Erythroblast (primary cell): ENCODE measurements at regions not wholly inside any gene's neighbourhood (a gene's known extent, or its start where the extent isn't known, plus 50 kb on each side); places are given as distances from the start of the nearest gene placed in this dataset.

Source experiments
- DNase-seq, 2 experiments: peaks; one replicate each; lab custom pipeline; 2025; lab: John Stamatoyannopoulos, UW
- GATA1 ChIP-seq: IDR thresholded peaks from 2 replicates; pipeline ENCODE4 v1.6.1; 2011; ENCODE audit warnings: low read depth, mild to moderate bottlenecking, control low read depth, low read length, moderate library complexity
- POLR2A ChIP-seq: IDR thresholded peaks from 2 replicates; pipeline ENCODE4 v1.6.1; 2011; ENCODE audit warnings: mild to moderate bottlenecking, low read length

DNA sequence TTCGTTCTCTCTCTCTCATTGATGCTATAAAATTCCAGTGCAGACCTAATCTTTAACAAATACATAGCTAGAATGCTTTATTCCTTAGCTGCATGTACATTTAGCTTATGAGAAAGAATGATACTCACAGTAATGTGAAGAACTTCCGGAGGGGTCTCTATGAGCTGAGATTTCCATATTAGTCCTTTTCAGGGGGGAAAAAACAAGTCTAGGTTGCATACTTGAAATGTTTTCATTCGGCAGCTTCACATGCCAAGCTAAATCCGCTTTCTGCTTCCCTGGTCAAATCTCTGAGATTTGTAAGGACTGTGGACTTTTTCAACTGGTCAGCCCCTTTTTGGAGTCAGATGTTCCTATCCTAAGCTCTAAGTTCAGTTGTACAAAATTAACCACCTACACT lies 111.5 kb upstream of the COL8A1 start:
- DNase-seq, result no peak
- TF ChIP-seq POLR2A (no peak), GATA1 (no peak)

DNA sequence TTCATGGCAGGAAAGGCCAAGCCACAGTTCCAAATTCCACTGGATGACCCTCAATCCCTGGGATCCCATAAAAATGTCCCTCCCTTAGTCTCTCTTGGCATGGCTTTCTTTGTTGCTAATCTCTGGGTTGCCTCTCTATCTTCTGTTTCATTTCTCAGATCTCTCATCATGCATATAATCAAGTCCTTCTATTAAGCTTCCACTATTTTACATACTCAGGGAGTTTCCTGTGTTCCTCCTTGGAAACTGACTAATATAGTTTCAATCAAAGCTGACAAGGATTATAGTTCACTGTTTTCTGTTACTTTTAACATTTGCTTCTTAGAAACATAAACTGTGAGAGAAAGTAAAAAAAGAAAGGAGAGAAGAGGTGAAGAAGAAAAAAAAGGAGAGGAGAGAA lies 113.8 kb upstream of the COL8A1 start:
- TF ChIP-seq POLR2A (no peak), GATA1 (no peak)
- DNase-seq, result no peak

GRCh38 chr3:99523431-99524127 lies 114.8 kb upstream of the COL8A1 start:
- DNase-seq, result no peak
- TF ChIP-seq POLR2A, result no peak
- TF ChIP-seq GATA1, result no peak

DNA sequence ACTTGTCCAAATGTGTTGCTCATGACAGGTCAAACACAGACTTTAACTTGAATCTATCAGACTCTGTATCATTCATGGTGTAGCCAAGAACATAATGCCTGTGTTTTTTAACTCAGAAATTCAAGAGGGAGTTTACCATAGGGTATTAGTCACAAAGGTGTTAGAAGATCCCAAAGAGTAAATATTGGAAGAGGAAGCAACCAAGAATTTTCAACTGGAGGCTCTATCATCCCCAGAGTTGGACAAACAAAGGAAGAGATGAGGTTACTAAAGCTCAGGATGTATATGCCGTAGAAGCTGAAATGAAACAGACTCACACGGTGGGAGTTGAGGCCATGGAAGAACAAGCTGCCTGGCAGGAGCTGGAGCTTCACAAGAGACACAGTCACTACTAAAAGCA lies 116.2 kb upstream of the COL8A1 start:
- DNase-seq, result no peak
- TF ChIP-seq POLR2A (no peak), GATA1 (no peak)

DNA sequence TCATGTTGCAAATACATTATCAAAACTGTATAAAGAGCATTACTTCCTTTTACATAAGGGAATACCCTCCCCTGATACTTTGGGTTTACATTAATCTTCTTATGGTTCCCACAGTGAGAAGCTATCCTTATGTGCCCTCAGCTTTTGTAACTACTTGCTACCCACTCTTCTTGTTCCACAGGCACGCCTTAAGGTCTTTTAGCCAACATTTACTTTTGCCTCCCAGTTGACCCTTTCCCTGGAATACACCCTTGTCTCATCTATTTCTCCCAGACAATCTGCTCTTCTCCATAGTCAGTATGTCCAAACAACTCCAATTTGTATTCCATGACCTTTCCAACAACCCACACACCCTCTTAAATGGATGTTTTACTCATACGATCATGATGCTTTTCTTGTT lies 116.8 kb upstream of the COL8A1 start:
- DNase-seq, result no peak
- TF ChIP-seq GATA1 (no peak), POLR2A (no peak)

GRCh38 chr3:99520513-99520912 lies 117.9 kb upstream of the COL8A1 start:
- DNase-seq, result no peak
- TF ChIP-seq POLR2A, result no peak
- TF ChIP-seq GATA1, result no peak

- no peak for TF ChIP-seq POLR2A
- no peak for TF ChIP-seq GATA1
- no peak for DNase-seq
Observed at GRCh38 chr3:99516936-99517335, 121.5 kb upstream of the COL8A1 start.

GRCh38 chr3:99515891-99516290 lies 122.5 kb upstream of the COL8A1 start:
- TF ChIP-seq POLR2A (no peak), GATA1 (no peak)
- DNase-seq, result no peak

DNA sequence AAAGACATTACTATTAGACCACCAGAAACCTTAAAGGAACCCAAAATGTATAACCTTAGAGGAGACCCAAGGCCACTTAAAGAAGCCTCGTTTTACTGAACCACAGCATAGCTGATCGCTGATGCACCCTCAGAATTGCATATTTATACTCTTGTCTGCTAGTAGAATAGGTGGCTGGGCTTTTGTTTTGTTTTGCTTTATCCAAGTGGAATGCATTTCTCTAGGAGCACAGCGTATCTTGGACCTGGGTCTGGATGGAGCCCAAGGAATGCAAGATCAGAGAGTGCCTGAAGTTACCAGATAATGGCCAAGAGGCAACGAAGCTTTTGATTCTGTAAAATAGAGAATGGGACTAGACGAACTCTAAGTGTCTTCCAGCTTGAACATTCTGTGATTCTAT lies 129.2 kb upstream of the COL8A1 start:
- TF ChIP-seq GATA1 (no peak), POLR2A (no peak)
- no peak for DNase-seq

DNA sequence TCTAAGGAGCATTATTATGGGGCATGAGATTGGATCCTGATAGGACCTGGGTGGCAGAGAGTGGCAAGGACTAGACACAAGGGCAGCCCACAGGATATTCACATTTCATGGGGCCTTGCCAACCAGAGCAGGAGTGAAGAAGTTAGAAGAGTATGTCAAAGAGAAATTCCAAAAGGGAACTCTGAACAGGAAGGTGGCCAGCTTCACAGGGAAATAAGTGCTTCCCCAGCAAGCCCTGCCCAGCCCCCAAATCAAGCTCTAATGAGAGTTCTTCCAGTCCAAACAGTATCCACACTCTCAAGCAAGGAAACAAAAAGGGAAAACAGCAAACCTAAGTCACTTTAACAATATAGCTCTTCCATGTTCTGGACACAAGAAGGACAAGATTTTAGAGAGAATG lies 130.2 kb upstream of the COL8A1 start:
- DNase-seq, result no peak
- TF ChIP-seq GATA1 (no peak), POLR2A (no peak)

DNA sequence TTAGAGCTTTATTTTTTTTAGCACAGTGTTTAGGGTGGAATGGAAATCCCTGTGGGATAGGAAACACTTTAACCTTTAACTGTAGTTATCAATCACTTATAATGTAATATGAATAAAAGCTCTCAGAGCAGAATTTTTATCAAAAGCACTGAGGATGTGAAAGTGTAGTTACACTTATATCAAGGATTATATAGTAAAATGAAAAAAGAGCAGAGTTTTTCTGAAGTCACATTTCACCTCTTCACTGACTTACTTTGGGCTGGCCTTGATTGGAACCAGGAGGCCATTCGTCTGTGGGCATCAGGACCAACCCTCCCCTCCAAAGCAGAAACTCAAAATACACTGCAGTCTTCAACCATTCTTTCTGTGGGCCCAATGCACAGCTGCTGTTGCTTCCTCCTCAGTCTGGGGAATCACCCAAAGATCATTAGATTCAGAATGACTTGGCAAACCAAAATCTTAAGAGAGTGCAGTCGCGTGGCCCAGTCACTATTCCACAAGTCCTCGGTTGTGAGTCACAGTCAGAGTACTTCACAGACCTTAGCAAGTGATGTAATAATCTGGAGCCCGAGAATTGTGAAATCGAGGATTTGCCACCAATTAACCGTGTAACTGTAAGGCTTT lies 132.6 kb upstream of the COL8A1 start:
- no peak for TF ChIP-seq GATA1
- TF ChIP-seq POLR2A, result no peak
- peak in 1 of 2 experiments; percentile 13 for DNase-seq

DNA sequence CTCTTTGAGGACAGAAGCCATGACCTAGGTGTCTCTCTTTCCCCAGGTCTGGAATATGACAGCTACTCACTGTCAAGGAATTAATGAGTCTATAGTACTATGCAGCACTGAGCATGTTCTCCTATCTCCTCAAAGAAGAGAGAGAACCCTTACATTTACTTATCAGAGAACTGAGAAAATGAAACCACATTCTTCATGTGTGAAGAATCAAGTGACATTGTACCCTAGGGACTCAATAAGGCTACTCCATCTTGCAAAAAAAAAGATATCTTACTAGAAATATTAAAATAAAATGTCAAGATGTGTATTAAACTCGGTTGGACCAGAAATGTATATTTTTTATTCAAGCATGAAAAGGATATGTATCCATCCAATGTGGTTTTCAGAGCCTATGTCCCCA lies 133.2 kb upstream of the COL8A1 start:
- TF ChIP-seq POLR2A, result no peak
- TF ChIP-seq GATA1, result no peak
- DNase-seq, result no peak

DNA sequence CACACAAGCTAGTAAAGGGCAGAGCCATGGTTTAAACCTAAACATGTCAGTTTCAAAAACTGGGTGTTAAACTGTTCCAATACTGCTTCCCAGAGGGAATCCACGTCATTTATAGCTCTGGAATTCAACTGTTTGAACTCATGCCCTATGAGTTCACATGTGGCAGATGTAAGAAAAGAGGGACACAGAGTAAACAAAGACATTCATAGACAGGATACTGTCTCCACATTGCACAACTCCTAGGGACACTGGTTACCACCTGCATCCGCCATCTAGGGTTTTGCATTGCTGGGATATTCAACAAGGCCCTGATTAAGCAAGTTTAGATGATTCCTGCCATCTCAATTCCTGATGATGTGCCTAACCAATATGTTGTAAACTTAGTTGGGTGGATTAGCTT lies 134.1 kb upstream of the COL8A1 start:
- DNase-seq, result no peak
- TF ChIP-seq POLR2A (no peak), GATA1 (no peak)

GRCh38 chr3:99503350-99503749 lies 135.0 kb upstream of the COL8A1 start:
- TF ChIP-seq GATA1, result no peak
- TF ChIP-seq POLR2A, result no peak
- DNase-seq, result no peak

DNA sequence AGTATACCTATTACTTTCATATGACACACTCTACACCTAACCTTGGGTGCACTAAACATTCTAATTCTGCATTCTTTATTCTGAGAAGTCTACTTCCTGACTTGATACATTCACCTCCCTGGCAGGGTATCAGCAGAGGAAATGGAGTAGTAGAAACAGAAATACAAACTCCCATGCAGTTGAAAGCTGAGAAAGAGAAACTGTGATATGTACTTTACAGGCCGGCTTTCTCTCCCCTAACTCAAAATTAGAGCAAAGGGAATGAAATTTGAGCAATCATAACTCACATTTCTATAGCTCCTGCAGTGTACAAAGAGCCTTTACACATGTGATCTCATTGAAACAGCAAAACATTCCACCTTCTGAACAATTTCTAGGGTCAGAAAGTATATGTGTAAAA lies 135.5 kb upstream of the COL8A1 start:
- DNase-seq, result no peak
- no peak for TF ChIP-seq POLR2A
- no peak for TF ChIP-seq GATA1

DNA sequence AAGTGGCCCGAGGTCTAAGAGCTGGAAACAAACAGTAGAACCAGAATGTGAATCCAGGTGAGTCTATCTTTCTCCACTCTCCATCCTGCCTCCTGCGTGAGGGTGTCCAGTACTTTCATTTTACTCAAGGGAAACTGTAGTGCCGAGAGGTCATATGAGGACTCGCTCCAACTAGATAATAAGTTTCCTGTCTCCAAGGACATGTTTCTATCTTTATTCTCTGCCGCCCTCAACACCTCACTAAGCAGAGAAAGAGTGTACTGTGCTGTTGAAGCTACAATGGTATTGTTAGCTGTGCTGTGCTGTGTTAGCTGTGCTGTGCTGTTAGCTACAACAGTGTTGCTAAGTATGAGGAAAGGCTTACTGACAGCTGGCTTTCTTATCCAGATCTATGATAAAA lies 137.9 kb upstream of the COL8A1 start:
- no peak for DNase-seq
- TF ChIP-seq POLR2A (no peak), GATA1 (no peak)
